GM12864 (cell line): ENCODE measurements at regions not wholly inside any gene's neighbourhood (a gene's known extent, or its start where the extent isn't known, plus 50 kb on each side); places are given as distances from the start of the nearest gene placed in this dataset.

ENCODE experiments used
- DNase-seq: peaks from one replicate; pipeline ENCODE4 v3.0.0-alpha.2; 2011; ENCODE audit warnings: low read depth
- H3K4me3 ChIP-seq: 2 replicates; pipeline ENCODE4 v1.5.1; 2011; ENCODE audit warnings: mild to moderate bottlenecking, low read depth, low read length, control low read depth
- CTCF ChIP-seq: IDR thresholded peaks from 2 replicates; pipeline ENCODE4 v1.5.1; 2011; ENCODE audit warnings: low read depth, mild to moderate bottlenecking, moderate library complexity, low read length, control low read depth, inconsistent platforms; ENCODE audit errors: missing control alignments

DNA sequence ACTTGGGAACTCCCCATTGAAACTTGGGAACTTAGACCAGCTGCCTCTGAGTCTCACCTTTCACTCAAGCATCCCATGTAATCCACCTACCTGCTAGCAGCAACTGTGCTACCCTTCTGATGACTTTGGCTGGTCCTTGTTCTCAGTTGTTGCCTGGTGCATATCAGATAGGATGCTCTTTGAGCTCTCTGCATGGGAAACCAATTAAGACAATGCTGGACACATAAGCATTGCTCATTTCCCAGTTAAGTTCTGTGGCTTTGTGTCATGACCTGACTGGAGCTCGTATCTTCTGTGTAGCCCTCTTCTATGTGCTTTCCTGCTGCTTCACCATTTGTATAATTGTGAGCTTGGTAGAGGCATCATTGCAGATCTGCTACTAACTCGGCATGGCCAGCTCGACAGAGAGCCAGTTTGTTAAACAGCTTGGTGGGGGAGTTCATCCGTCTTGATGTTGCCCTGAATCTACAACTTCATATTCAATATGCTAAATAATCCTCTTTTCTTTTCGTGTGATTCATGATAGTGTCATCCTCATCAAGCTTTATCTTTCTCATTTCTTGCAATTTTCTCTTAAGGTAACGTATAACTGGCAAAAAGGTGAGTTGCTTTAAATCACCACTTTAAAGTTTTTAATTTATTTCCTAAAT, 447.5 kb upstream of the SLC14A2 start:
- no peak for TF ChIP-seq CTCF
- DNase-seq: no peak
- H3K4me3 ChIP-seq: no peak overlapping the region

DNA sequence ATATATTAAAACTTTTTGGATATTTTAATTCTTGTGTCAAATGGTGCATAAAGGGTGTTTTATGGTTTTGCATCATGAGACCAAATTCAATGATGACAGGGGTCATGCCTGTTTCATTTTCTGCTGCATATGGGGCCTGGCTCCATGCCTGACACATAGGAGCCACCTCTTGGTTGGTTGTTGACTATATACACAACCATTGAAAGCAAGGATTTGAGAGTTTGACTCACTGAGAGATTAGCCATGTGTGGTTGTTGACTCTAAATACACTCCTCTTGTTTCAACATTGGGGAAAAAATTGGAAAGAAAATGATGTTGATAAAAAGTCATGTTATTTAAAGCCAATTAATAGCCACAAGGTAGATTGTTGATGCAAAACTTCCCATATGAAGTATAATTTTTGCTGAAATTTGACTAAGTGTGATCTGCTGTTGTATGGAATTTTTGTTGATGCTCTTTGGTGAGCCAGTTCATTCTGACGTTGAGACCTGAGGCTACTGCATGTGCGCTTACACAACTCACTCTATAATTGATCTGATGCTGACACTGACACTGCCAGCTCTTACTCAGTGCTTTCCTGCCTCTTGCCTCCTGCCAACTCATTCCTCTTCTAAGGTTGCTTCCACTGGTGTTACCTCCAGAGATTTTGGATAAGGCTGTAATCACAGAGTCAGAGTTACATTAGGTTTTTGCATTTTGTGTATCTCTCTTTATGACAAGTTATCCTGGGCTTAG, 446.2 kb upstream of the SLC14A2 start:
- no peak overlapping the region for H3K4me3 ChIP-seq
- TF ChIP-seq CTCF: no peak
- DNase-seq: no peak

DNA sequence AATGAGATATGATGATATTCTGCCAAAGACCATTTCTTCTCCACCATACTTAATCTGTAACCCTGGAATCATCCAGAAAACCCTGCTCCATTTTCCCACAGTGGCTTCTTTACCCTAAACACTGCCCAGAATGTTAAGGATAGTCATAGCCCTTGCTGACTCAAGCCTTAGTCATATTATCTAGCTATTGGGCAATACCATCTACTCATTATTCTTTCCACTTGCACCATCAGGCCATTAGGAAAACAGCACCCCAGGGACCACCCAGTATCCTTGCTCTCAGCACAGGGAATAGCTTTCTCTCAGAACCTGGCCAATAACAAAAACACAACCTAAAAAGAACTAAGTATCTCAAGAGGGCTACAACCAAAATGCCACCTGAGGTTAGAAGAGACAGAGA, 445.7 kb upstream of the SLC14A2 start:
- no peak for TF ChIP-seq CTCF
- H3K4me3 ChIP-seq: no peak overlapping the region
- no peak for DNase-seq

DNA sequence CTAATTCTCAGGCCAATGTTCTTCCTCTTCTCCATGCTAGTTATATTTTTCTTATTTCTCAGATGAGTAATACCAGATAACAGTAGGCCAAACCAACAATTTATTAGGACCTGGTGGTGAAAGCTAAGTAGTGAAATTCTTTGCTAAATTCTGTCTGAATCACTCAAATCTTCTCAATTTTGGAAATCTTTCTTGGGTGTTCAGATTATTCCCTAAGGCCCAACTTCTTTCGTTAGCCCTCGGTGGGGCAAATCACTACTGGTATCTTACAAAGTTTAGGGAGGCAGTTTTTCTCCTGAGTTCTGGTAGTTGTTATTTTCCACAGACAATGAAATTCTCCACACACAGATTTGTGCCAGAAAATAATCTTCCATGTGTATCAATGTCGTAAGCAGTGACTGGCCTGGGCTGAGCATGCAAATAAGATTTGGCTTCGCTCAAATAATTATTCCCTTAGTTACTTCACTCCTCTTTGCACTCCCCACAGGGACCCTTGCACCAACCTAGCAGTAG, 443.5 kb upstream of the SLC14A2 start:
- no peak for TF ChIP-seq CTCF
- no peak overlapping the region for H3K4me3 ChIP-seq
- DNase-seq: no peak

DNA sequence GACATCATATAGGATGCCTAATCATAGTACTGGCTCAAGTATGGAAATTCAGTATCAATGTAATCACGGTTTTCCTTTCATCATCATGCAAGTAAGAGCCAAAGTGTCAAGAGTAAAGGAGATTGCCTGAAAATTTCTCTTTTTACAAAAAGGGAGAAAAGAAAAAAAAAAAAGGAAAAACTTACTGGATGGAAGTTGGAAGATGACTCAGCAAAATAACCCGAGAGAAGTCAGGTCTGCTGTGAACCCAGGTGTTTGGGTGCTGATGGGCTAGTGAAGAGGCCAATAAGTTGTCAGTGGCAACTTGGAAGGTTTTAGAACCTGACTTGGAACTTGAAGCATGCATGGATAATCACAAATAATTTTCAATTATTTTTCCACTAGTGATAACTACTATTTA, 441.9 kb upstream of the SLC14A2 start:
- no peak overlapping the region for H3K4me3 ChIP-seq
- no peak for DNase-seq
- no peak for TF ChIP-seq CTCF

GRCh38 chr18:45173799-45174519, 441.3 kb upstream of the SLC14A2 start:
- no peak overlapping the region for H3K4me3 ChIP-seq
- TF ChIP-seq CTCF: no peak
- DNase-seq: no peak
